ENCODE measurements at regions not wholly inside any gene's neighbourhood (a gene's known extent, or its start where the extent isn't known, plus 50 kb on each side); places are given as distances from the start of the nearest gene placed in this dataset.
"Not testable (repeated sequence)": the region's sequence is repeated elsewhere in the genome, so short reads cannot be mapped to it uniquely, and the experiment has no call there.

DNA sequence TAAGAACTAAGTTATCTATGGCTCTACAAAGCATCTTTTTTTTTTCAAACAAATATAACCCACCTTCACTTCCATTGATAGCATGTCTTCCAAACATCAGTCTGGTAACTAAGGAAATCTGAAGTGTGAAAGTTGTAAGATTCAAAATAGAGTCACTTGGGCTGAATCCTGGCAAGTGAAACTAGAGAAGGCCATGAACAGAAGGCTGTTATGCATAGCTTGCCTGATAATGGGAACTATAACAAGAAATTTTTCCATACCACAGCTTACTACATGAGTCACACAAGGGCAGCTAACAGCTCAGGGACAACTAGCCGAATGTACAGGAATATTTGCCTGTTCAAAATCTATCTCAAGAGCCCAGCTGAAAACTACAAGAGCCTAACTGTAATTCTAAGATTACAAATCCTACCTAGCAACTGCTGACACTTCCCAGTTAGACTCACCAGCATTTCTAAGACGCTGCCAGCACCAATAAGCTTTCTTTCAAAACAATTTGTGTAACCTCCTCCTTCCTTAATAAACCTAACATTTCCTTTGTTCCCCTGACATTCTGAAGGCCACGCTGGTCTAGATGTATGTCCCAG is 1066.5 kb downstream of the PLOD2 start:
- CTCF ChIA-PET: no interaction called here
- H3K9me3 Mint-ChIP-seq: no peaks in the 10 kb centered on the region
- H3K36me3 Mint-ChIP-seq: no peaks in the 10 kb centered on the region
- no peaks in the 10 kb centered on the region for H3K27me3 Mint-ChIP-seq
- no peaks in the 10 kb centered on the region for H3K4me1 Mint-ChIP-seq (ENCODE audit: low read depth)
- intact Hi-C loops (cut with micrococcal nuclease): no loop called here
- H3K27ac Mint-ChIP-seq: no peak overlapping the region
- DNase-seq: no peak
- no peak overlapping the region for H3K4me3 Mint-ChIP-seq
- POLR2A ChIA-PET: no interaction called here

DNA sequence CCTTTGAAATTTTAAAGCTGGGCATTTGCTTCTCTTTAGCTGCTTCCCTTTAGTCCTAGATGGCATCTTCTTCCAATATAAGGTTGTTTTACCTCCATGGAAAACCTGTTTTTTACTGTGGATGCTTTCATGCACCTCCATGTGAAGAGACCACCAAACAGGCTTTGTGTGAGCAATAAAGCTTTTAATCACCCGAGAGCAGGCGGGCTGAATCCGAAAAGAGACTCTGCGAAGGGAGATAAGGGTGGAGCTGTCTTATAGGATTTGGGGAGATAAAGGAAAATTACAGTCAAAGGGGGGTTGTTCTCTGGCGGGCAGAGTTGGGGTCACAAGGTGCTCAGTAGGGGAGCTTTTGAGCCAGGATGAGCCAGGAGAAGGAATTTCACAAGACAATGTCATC is 1049.8 kb downstream of the PLOD2 start:
- H3K9me3 Mint-ChIP-seq; H3K4me1 Mint-ChIP-seq (ENCODE audit: low read depth); H3K36me3 Mint-ChIP-seq; CTCF ChIA-PET; H3K27me3 Mint-ChIP-seq; DNase-seq; POLR2A ChIA-PET; H3K27ac Mint-ChIP-seq; intact Hi-C loops (cut with micrococcal nuclease); H3K4me3 Mint-ChIP-seq: not testable (repeated sequence)

DNA sequence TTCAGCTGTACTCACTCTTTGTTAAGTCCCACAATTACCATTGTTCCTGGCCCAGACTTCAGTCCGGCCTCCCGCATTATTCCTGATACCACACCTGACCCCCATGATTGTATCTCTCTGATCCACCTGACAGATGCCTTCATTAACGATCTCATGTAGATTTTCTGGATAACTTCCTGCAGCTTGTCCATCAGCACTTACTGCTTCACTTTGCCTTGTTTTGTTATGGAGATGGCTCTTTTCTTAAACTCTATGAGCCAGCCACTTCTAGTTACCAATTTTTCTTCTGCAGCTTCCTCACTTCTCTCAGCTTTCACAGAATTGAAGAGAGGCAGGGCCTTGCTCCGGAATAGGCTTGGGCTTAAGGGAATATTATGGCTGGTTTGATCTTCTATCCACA is 1044.2 kb downstream of the PLOD2 start:
- Mint-ChIP-seq H3K27ac (no peak overlapping the region), H3K9me3 (peaks cover 3% of the 10 kb centered on the region), H3K4me3 (no peak overlapping the region), H3K4me1 (ENCODE audit: low read depth) (no peaks in the 10 kb centered on the region), H3K36me3 (no peaks in the 10 kb centered on the region), H3K27me3 (no peaks in the 10 kb centered on the region)
- POLR2A ChIA-PET: no interaction called here
- CTCF ChIA-PET: no interaction called here
- DNase-seq: no peak
- intact Hi-C loops (cut with micrococcal nuclease): no loop called here

DNA sequence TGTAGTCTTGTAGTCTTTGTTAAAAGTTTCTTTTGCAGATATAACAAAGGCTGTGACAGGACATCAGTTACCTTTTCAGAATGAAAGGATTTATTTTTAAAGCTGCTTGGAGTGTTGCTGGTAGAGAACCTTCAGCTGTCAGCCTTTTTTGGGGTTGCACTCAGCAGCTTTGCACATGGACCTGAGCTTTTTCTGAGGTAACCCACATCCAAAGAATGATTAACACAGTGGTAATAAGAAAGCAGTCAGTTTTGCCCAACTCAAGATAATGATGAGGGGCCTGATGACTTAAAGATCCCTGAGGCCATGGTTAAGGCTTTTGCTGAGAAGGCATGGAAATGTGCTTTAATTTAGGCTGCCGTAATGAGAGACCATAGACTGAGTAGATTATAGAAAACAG is 1042.7 kb downstream of the PLOD2 start:
- ChIA-PET POLR2A (no interaction called here), CTCF (no interaction called here)
- peaks cover 3% of the 10 kb centered on the region for H3K9me3 Mint-ChIP-seq
- H3K4me3 Mint-ChIP-seq: no peak overlapping the region
- intact Hi-C loops (cut with micrococcal nuclease): no loop called here
- H3K4me1 Mint-ChIP-seq (ENCODE audit: low read depth): no peaks in the 10 kb centered on the region
- no peak overlapping the region for H3K27ac Mint-ChIP-seq
- DNase-seq: no peak
- no peaks in the 10 kb centered on the region for H3K36me3 Mint-ChIP-seq
- H3K27me3 Mint-ChIP-seq: no peaks in the 10 kb centered on the region

DNA sequence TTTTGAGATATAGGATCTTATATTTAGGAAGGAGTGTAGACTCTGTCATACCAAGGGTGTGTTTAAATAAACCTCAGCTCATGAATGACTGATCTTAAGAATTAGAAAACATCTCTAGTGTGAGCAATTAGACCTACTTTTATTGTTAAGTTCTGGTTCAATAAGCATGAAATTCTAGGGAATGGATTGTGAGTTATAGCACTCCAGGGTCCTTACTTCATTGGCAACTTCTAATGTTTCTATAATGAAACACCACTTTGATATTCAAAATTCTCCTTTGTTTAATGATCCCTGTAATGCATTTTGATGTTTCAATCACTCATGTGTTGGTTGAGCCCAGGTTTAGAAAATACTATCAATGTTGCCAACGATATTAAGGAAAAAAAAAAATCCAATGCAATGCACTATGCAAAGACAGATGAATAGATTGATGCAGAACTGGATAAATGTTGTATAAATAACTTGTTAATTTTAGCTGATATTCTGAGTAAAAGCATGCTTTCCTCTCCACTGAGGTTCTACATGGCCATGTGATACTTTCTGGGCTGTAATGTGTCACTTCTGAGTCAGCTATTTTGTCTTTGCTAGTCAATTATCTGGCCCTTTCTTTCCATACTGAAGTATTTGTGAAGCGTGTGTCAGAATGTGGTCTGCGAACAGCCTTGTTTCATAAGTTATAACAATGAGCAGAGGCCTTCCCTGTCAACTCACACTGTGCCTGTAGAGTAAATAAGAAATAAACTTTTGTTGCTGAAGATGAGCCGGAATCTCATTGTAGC is 1035.9 kb downstream of the PLOD2 start:
- intact Hi-C loops (cut with micrococcal nuclease): no loop called here
- Mint-ChIP-seq H3K4me1 (ENCODE audit: low read depth) (no peaks in the 10 kb centered on the region), H3K4me3 (no peak overlapping the region), H3K36me3 (no peaks in the 10 kb centered on the region), H3K27me3 (no peaks in the 10 kb centered on the region), H3K27ac (no peak overlapping the region), H3K9me3 (no peaks in the 10 kb centered on the region)
- POLR2A ChIA-PET: no interaction called here
- CTCF ChIA-PET: no interaction called here
- no peak for DNase-seq

DNA sequence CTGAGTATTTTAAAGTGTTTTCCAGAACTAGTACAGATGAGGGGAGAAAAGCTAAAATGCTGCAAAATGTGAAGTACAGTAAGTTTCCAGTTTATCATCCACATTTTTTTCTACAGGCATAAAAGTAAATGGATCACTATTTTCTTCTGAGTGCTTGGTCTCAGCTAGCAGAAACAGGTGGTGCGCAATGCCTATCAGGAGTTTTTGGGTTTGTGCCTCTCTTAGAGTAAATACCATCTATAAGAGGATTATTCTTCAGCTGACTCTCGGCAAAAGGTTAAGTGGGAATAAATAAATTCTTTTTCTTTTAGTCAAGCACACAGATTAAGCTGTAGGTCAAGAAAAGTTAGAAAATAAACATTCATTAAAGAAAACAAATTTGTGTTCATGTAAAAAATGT is 1027.7 kb downstream of the PLOD2 start:
- H3K4me3 Mint-ChIP-seq: no peak overlapping the region
- no peak for DNase-seq
- no peaks in the 10 kb centered on the region for H3K36me3 Mint-ChIP-seq
- H3K27me3 Mint-ChIP-seq: no peaks in the 10 kb centered on the region
- no peak overlapping the region for H3K27ac Mint-ChIP-seq
- POLR2A ChIA-PET: no interaction called here
- intact Hi-C loops (cut with micrococcal nuclease): no loop called here
- no peaks in the 10 kb centered on the region for H3K4me1 Mint-ChIP-seq (ENCODE audit: low read depth)
- H3K9me3 Mint-ChIP-seq: peaks cover 2% of the 10 kb centered on the region
- CTCF ChIA-PET: no interaction called here

DNA sequence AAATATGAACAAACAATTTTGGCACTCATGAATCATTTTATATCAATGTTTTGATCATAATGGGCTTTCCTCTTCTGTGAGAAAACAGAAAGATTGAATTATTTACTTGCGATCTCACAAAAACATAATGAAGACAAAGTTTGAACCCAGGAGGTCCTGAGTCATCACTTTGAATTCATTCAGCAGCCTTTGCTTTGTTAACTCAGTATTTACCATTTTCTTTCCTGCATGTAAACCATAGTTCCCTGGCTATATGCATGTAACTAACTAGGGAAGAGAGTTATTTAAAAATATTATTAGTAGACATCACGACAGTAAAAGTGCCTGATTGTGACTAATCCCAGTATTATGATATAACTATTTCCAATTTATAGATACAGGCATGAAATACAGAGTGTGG is 1026.2 kb downstream of the PLOD2 start:
- Mint-ChIP-seq H3K27me3 (no peaks in the 10 kb centered on the region), H3K4me3 (no peak overlapping the region), H3K9me3 (peaks cover 2% of the 10 kb centered on the region), H3K27ac (no peak overlapping the region), H3K36me3 (no peaks in the 10 kb centered on the region), H3K4me1 (ENCODE audit: low read depth) (no peaks in the 10 kb centered on the region)
- ChIA-PET POLR2A (no interaction called here), CTCF (no interaction called here)
- intact Hi-C loops (cut with micrococcal nuclease): no loop called here
- DNase-seq: no peak

DNA sequence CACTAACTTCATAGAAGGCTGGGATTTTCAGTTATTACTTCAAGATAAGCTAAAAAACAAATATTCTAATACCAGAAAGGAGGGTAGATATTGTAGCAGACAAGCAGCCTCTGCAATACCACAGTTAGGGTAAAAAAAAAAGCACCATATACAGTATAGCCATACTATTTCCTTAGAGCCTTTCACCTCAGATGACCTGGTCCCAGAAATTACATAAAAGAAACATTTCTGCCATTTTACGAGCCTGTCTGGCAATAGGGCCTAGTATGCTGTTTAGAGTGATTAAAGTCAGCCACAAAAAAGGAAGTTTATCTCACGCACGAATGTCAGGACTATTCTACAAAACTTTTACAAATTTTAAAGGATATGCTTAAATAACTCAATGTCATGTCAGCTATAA is 1016.6 kb downstream of the PLOD2 start:
- H3K4me3 Mint-ChIP-seq: no peak overlapping the region
- CTCF ChIA-PET: no interaction called here
- peaks cover 1% of the 10 kb centered on the region for H3K9me3 Mint-ChIP-seq
- no peak overlapping the region for H3K27ac Mint-ChIP-seq
- no peaks in the 10 kb centered on the region for H3K4me1 Mint-ChIP-seq (ENCODE audit: low read depth)
- POLR2A ChIA-PET: no interaction called here
- H3K36me3 Mint-ChIP-seq: no peaks in the 10 kb centered on the region
- no peaks in the 10 kb centered on the region for H3K27me3 Mint-ChIP-seq
- intact Hi-C loops (cut with micrococcal nuclease): no loop called here
- no peak for DNase-seq

DNA sequence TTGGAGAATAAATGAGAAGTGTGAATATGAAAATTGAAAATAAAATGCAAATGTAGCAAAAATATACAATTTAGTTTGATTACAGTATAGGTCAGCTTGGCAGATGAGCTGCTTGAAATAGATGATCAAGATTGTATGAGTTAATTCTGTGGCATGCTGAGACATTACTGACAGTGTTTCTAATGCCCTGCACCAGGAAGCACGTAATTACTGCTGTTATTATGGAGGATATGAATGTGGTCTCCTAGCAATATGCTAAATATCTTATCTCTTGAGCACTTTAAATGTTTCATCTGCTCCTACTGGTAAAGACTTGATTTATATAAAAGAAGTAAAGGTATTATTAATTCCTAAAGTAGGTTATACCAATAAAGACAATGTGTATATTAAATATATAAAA is 1015.5 kb downstream of the PLOD2 start:
- H3K9me3 Mint-ChIP-seq: peaks cover 1% of the 10 kb centered on the region
- H3K27me3 Mint-ChIP-seq: no peaks in the 10 kb centered on the region
- intact Hi-C loops (cut with micrococcal nuclease): no loop called here
- DNase-seq: no peak
- no peaks in the 10 kb centered on the region for H3K36me3 Mint-ChIP-seq
- POLR2A ChIA-PET: no interaction called here
- H3K4me1 Mint-ChIP-seq (ENCODE audit: low read depth): no peaks in the 10 kb centered on the region
- CTCF ChIA-PET: no interaction called here
- no peak overlapping the region for H3K4me3 Mint-ChIP-seq
- H3K27ac Mint-ChIP-seq: no peak overlapping the region

DNA sequence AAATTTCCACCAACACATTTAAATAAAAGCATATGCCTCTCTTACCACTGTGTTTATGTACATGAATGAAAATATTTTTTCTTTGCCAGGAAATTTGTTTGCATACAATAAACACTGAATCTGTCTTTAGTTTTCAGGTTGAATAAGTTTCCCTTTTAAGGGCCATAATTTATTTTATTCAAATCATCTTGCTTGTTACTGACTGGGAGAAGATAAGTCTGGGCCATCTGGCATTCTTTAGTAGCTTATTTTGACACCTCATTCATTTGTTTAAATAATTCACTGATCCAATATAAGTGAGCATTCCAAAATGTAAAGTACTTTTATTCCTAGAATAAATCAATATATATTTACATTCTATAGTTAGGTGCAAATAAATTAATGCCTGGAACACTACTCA is 1001.3 kb downstream of the PLOD2 start:
- H3K9me3 Mint-ChIP-seq: no peaks in the 10 kb centered on the region
- DNase-seq: no peak
- intact Hi-C loops (cut with micrococcal nuclease): no loop called here
- CTCF ChIA-PET: no interaction called here
- H3K4me3 Mint-ChIP-seq: no peak overlapping the region
- H3K36me3 Mint-ChIP-seq: no peaks in the 10 kb centered on the region
- no peaks in the 10 kb centered on the region for H3K4me1 Mint-ChIP-seq (ENCODE audit: low read depth)
- no peaks in the 10 kb centered on the region for H3K27me3 Mint-ChIP-seq
- H3K27ac Mint-ChIP-seq: no peak overlapping the region
- POLR2A ChIA-PET: no interaction called here

DNA sequence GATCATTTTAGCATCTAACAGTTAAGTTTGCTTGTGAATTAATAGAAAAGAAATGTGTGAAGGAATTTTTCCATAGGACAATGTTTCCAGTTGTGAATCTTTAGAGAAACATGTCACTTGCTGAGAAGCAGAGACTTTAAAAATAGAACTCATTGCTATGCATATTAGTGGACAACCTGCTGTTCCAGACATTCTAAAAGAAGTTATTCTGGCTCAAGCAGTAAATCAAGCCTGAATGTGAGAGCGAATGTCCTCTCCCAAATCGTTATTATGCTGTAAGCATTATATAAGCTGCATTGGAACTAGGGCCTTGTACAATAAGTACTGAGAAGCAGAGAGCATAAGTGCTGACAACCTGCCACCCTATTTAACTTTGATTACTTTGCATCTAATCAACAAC is 990.9 kb downstream of the PLOD2 start:
- CTCF ChIA-PET: no interaction called here

DNA sequence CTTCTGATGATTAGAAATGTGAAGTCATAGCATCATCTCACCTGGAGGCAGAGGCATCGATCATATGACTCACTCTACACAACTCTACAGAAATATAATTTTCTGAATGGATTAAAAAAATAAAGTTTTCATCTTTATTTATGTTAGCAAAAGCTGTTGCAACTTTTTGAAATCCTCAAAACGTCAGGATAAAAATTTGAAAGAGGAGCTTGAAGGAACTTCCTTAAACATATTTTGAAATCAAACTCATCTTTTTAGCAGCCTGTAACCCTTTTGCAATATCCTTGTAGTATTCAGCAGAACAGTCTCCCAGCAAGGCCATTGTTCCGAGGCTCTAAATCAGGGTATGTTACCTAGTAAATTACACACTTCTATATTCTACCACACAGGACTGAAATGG is 985.4 kb downstream of the PLOD2 start:
- H3K4me3 Mint-ChIP-seq: no peak overlapping the region
- intact Hi-C loops (cut with micrococcal nuclease): no loop called here
- H3K36me3 Mint-ChIP-seq: no peaks in the 10 kb centered on the region
- ChIA-PET CTCF (no interaction called here), POLR2A (no interaction called here)
- no peaks in the 10 kb centered on the region for H3K27me3 Mint-ChIP-seq
- H3K4me1 Mint-ChIP-seq (ENCODE audit: low read depth): no peaks in the 10 kb centered on the region
- no peaks in the 10 kb centered on the region for H3K9me3 Mint-ChIP-seq
- no peak overlapping the region for H3K27ac Mint-ChIP-seq
- no peak for DNase-seq

More for the DNA sequence above, 990.9 kb downstream of the PLOD2 start:
- no peak for DNase-seq
- Mint-ChIP-seq H3K4me3 (no peak overlapping the region), H3K9me3 (no peaks in the 10 kb centered on the region), H3K27ac (no peak overlapping the region), H3K36me3 (no peaks in the 10 kb centered on the region), H3K27me3 (no peaks in the 10 kb centered on the region), H3K4me1 (ENCODE audit: low read depth) (no peaks in the 10 kb centered on the region)
- POLR2A ChIA-PET: no interaction called here
- intact Hi-C loops (cut with micrococcal nuclease): no loop called here

DNA sequence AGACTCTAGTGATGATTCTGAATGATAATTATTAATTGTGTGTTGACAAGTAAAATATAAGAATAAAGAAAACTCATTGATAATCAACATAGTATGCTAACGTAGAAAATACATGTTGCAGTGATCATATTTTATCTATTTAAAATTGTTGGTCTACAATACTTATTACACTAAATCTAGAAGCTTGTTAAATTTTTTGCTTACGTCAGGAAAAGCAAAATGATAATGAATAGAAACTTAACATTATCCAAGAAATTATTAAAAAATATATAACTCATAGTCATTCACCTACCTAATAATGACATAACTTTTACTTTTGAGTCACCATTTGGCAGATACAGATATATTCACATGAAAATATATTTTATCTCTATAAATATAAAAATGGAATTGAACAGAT is 984.1 kb downstream of the PLOD2 start:
- CTCF ChIA-PET: no interaction called here
- Mint-ChIP-seq H3K4me3 (no peak overlapping the region), H3K27me3 (no peaks in the 10 kb centered on the region), H3K36me3 (no peaks in the 10 kb centered on the region), H3K9me3 (no peaks in the 10 kb centered on the region), H3K4me1 (ENCODE audit: low read depth) (no peaks in the 10 kb centered on the region), H3K27ac (no peak overlapping the region)
- intact Hi-C loops (cut with micrococcal nuclease): no loop called here
- DNase-seq: no peak
- POLR2A ChIA-PET: no interaction called here

All from activated CD4-positive, alpha-beta memory T cell treated with anti-CD3 and anti-CD28 coated beads for 36 hours (primary cell).